HL-60 (cell line): ENCODE measurements at regions not wholly inside any gene's neighbourhood (a gene's known extent, or its start where the extent isn't known, plus 50 kb on each side); places are given as distances from the start of the nearest gene placed in this dataset.

Source experiments
- DNase-seq, 2 experiments: peaks; one replicate each; pipeline ENCODE4 v3.0.0-alpha.2; 2010 to 2020; ENCODE audit warnings: low read depth in 1 of 2, low spot score in 1 of 2
- H3K27ac ChIP-seq: fragments of 250-450 bp; sonication (Bioruptor Pico); replicated peaks from 2 replicates; pipeline ENCODE4 v1.5.1; 2020; ENCODE audit warnings: mild to moderate bottlenecking, moderate library complexity
- H3K27me3 ChIP-seq: fragments of 250-450 bp; sonication (Bioruptor Pico); 2 replicates; pipeline ENCODE4 v1.5.1; 2021; ENCODE audit warnings: mild to moderate bottlenecking, moderate library complexity; ENCODE audit not compliant: insufficient read depth, poor library complexity, severe bottlenecking
- H3K4me3 ChIP-seq: replicated peaks from 2 replicates; pipeline ENCODE4 v1.5.1; 2011; ENCODE audit warnings: mild to moderate bottlenecking, control low read depth, low read length; ENCODE audit not compliant: insufficient read depth
- CTCF ChIP-seq: IDR thresholded peaks from one replicate; pipeline ENCODE4 v1.5.1; 2011; ENCODE audit warnings: low read length, control low read depth, inconsistent platforms; ENCODE audit not compliant: insufficient read depth
- GABPA ChIP-seq: IDR thresholded peaks from 2 replicates; pipeline ENCODE4 v1.6.1; 2012; ENCODE audit warnings: low read depth
- POLR2AphosphoS5 ChIP-seq: IDR thresholded peaks from 2 replicates; pipeline ENCODE4 v1.6.1; 2012; ENCODE audit warnings: low read depth
- REST ChIP-seq: IDR thresholded peaks from 2 replicates; pipeline ENCODE4 v1.6.1; 2012; ENCODE audit warnings: low read depth; ENCODE audit not compliant: insufficient replicate concordance
- SPI1 ChIP-seq: IDR thresholded peaks from 2 replicates; pipeline ENCODE4 v1.6.1; 2012; ENCODE audit warnings: low read depth, mild to moderate bottlenecking, borderline replicate concordance

- no peak for TF ChIP-seq SPI1
- no peak for TF ChIP-seq CTCF
- no peak for TF ChIP-seq GABPA
- TF ChIP-seq REST, result no peak
- TF ChIP-seq POLR2AphosphoS5, result no peak
- no peak for DNase-seq
- Histone ChIP-seq H3K27ac (no peak overlapping the region), H3K4me3 (no peak overlapping the region), H3K27me3 (no peaks in the 10 kb centered on the region)
These were observed 230.7 kb upstream of the KCNIP4 start for GRCh38 chr4:22179124-22179874.

DNA sequence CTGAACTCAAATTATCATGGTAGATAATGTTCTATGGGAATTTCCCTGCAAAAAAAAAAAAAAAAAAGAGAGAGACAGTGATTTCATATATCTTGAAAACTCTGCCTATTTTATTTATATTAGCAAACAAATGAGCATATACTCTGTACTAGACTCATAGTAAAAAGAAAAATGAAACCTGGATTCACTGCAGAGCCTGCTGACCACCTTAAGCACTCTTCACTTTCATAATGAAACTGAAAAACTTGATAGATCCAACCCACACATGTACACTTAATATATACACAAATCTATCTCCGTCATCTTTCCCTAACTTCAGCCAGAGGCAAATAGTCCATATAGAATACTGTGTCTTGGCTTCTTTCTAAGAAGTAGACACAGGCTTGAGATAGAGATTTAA is 226.1 kb upstream of the KCNIP4 start:
- TF ChIP-seq SPI1 (no peak), POLR2AphosphoS5 (no peak), CTCF (no peak), GABPA (no peak), REST (no peak)
- no peak overlapping the region for H3K4me3 ChIP-seq
- no peak overlapping the region for H3K27ac ChIP-seq
- H3K27me3 ChIP-seq, result no peaks in the 10 kb centered on the region
- DNase-seq, result no peak

GRCh38 chr4:22170353-22170752 is 221.8 kb upstream of the KCNIP4 start:
- Histone ChIP-seq H3K27me3 (no peaks in the 10 kb centered on the region), H3K4me3 (no peak overlapping the region), H3K27ac (no peak overlapping the region)
- no peak for TF ChIP-seq CTCF
- no peak for TF ChIP-seq REST
- no peak for TF ChIP-seq SPI1
- no peak for TF ChIP-seq GABPA
- no peak for TF ChIP-seq POLR2AphosphoS5
- no peak for DNase-seq
